ENCODE measurements at regions not wholly inside any gene's neighbourhood (a gene's known extent, or its start where the extent isn't known, plus 50 kb on each side); places are given as distances from the start of the nearest gene placed in this dataset.

DNA sequence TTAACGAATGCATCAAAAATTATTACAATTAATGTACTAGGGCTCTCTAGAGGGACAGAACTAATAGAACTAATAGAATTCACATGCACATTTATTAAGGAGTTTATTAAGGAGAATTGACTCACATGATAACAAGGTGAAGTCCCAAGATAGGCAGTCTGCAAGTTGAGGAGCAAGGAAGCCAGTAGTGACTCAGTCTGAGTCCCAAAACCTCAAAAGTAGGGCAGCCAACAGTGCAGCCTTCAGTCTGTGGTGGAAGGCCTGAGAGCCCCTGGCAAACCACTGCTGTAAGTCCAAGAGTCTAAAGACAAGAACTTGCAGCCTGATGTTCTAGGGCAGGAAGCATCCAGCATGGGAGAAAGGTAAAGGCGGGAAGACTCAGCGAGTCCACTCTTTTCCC, 633.8 kb downstream of the SEMA5A start:
- no peak for DNase-seq (ENCODE audit: low spot score)

DNA sequence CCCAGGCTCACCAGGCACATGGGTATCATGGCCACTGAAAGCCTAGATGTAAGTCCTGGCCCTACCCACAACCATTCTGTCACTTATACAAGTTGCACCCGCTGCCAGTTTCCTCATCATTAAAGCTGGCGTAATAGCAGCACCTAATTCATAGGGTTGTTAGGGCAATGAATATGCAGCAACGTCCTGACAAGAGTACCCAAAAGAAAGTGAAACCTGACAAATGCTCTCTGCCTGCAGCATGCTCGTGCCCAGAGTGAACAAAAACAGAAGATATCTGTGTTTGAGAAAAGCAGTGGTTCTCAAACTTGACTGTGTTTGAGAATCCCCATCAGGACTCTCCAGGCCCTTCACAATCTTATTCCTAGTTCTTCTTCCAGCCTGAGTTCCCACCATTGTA, 632.4 kb downstream of the SEMA5A start:
- no peak for DNase-seq (ENCODE audit: low spot score)

DNA sequence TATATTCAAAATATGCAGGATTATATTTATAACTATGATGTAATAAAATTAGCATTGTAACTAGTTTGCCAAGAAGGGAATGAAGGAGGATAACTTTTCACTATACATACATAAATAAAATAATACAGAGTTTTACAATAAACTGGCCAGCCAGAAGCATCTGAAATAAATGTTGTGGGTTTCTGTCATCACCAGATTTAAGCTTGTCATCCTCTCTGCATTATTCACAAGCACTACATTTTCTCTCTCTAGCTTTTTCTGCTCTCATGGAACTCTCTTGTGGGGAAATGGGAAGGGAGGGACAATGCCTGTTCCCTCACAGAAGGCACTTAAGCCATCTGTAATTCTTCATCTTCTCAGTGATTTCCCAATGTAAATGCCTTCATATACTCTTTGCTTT, 626.8 kb downstream of the SEMA5A start:
- DNase-seq (ENCODE audit: low spot score), result no peak

DNA sequence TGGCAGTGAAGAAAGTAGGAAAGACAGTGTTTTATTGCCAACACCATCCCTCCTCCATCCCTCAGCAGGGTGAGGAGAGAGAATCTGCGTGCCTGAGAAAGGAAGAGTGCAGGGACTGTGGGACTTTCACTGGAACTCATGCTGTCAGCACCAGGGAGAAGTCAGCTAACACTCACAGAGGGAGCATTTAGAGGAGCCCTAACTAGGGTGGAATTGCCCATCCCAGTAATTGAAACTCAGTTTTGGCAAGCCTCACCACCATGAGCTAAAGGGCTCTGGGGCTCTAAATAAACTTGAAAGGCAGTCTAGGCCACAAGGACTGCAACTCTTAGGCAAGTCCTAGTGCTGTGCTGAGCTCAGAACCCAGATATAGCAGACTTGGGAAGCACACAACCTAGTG, 622.3 kb downstream of the SEMA5A start:
- DNase-seq (ENCODE audit: low spot score), result no peak

DNA sequence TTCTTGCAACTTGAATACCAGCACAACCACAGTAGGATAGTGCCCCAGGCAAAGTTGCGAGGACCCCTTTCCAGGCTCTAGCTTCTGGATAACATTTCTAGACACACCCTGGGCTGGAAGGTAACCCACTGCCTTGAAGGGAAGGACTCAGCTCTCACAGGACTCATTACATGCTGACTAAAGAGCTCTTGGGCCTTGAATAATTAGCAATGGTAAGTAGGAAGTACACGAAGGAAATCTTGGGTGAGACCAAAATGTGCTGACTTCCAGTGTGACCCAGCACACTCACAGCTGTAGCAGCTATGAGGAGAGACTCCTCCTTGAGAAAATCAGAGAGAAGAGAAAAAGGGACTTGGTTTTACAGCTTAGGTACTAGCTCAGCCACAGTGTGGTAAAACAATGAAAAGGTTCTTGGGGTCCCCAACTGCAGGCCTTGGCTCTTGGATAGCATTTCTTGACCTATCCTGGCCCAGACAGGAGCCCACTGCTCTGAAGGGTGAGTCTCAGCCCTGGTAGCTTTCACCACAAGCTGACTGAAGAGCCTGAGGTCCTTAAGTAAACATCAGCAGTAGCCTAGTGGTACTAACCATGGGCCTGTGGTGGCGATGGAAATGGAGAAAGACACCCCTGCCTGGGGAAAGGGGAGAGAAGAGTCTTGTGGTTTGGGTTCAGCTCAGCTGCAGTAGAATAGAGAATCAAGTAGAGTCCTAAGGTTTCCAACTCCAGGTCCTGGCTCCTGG, 621.7 kb downstream of the SEMA5A start:
- DNase-seq (ENCODE audit: low spot score), result no peak

DNA sequence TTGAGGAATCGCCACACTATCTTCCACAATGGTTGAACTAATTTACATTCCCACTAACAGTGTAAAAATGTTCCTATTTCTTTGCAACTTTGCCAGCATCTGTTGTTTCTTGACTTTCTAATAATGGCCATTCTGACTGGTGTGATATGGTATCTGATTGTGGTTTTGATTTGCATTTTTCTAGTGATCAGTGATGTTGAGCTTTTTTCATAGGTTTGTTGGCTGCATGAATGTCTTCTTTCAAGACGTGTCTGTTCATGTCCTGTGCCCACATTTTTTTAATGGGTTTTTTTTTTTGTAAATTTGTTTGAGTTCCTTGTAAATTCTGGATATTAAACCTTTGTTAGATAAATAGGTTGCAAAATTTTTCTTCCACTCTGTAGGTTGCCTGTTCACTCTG, 615.9 kb downstream of the SEMA5A start:
- DNase-seq (ENCODE audit: low spot score), result no peak

DNA sequence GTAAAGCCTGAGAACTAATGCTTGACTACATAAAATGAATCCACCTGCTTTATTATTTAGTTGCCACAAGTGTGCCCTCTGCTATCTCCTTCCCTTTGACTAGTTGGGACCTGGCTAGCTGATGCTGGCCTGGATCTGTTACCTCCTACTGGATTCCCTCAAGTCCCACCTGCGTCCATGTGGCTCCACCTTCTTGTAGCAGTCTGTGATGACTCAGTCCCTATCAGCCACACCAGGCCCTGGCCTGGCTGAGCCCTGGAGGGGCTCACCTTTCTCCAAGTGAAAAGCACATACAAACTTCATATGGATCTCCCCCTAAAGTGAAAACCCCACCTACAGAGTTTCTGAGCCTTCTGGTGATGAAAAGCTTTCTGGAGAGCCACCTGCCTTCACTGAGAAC, 611.4 kb downstream of the SEMA5A start:
- DNase-seq (ENCODE audit: low spot score), result no peak

DNA sequence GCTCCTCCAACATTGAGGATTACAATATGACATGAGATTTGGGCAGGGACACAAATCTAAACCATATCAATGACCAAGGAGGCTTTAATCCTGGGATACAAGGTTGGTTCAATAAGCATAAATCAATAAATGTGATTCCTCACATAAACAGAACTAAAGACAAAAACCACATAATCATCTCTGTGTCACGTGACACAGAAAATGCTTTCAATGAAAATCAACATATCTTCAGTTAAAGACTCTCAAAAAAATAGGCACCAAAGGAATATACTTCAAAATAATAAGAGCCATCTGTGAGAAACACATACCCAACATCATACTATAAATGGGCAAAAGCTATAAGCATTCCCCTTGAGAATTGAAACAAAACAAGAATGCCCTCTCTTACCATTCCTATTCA, 604.9 kb downstream of the SEMA5A start:
- DNase-seq (ENCODE audit: low spot score), result no peak

DNA sequence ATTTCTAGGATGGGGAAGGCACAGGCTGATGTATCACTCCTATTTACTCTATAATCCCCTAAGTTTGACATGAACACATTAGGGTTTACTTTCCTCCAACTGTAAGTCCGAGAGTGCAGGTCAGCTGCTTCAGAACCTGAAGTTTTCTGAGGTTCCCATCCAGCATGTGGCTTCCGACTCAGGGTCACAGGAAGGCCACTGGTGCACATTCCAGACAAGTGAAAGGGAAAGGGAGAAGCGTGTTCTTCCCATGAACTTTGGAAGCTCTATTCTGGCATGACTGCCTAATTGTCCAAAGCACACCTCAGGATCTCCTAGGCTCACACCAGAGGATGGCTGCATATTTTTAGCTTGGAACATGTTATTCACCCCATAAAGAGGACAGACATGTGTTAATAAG, 602.6 kb downstream of the SEMA5A start:
- no peak for DNase-seq (ENCODE audit: low spot score)

DNA sequence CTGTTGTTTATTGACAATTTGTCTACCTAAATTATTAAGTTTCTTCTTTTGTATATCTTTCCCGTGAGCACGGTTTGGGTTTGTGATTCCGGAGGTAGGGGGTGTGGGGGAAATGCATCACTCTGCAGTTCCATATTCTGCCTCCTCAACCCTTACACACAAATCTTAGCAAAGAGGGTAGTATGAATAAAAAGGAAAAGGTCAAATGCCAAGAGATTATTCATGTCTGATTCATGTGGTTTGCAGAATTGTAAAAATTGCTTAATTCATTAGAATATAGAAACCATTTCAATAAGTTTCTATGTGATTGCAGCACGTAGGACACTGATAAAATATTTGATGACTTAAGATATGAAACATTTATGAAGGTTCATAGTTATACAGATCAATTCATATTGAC, 601.9 kb downstream of the SEMA5A start:
- no peak for DNase-seq (ENCODE audit: low spot score)

DNA sequence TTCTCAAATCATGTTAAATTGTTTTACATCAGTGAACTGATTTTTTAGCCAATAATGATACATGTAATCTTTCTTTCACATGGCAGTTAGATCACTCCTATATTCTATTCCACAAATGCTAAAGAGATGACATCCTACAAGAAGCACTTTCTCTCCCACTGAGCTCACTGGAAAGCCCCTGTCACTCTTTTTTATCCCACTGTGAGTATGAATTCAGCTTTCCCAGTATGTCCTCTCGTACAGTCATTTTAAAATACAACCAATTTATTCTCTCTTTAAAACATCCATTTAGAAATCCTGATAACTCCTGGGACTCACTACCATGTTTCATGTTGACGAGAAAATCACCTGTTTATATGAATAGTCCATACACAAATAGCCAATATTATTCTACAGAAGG, 599.9 kb downstream of the SEMA5A start:
- no peak for DNase-seq (ENCODE audit: low spot score)

DNA sequence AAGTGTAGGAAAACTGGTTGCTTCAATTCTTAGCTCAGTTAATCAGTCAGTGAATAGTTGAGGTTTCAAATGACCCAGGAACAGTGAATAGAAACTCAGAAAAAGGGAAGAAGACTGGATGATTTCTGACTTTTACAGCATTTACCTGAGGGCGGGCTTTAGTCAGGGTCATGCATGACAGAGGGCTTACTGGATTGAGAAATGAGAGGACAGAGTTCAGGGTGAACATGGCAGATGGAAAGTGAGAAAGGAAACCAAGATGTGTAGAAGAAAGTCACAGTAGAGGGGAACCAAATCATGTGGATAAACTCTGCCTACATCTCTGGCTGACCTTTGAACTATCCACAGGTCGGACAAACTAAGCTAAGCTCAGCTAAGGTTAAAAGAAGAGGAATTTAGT, 596.0 kb downstream of the SEMA5A start:
- no peak for DNase-seq (ENCODE audit: low spot score)

DNA sequence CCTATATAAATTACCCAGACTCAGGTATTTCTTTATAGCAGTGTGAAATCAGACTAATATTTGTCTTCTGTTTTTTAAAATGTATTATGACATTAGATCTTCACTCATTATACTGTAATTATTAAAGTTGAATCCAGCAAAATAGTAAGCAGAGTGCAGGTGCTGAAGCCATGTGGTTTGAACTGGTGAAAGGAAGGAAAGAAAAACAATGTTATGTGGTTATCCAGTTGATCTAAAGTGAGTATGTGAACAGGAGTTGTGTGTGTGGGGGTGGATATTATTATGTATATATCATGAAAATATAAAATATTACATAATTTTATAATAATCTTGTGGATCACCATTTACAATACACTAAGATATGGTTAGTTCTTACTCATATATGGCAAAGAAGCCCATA, 593.7 kb downstream of the SEMA5A start:
- DNase-seq (ENCODE audit: low spot score), result no peak

DNA sequence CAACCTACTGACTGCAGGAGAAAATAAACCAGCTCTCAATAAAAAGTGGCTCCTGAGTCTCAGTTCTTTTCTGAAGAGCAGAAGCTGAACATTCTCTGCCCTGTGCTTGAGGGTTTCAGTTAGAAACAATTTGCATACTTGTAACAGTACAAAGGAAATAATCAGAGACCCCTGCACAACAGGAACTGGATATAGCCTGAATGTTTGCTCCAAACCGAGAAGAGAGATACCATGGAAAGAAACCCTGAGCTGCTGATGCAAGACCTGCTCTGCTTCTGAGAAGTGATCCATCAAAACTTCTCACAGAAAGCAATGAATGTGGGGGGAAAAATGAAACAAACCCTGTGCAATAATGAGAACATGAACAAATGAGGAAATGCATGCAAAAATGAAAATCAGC, 592.9 kb downstream of the SEMA5A start:
- DNase-seq (ENCODE audit: low spot score), result no peak

DNA sequence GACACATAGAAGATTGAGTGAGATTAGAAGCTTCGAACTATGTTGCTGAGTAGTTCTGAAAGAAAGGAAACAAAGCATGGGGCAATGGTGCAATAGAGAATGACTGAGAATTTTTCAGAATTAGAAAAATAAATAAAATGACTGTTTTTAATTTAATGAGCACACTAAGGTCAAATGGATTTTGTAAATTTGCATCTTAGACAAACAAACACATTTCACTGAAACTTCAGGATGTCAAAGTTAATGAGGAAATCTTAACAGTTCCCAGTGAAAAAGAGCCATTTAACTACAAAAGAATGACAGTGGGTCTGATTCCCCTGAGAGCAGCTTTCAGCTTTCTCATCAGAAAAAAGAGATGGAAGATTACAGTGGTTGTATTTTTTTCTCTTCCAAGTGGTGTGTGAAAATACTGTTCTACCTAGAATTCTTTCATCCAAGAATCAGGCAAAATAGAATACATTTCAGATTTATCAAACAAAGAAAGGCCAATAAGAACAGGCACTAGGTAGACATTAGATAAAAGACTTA, 591.9 kb downstream of the SEMA5A start:
- DNase-seq (ENCODE audit: low spot score), result no peak

DNA sequence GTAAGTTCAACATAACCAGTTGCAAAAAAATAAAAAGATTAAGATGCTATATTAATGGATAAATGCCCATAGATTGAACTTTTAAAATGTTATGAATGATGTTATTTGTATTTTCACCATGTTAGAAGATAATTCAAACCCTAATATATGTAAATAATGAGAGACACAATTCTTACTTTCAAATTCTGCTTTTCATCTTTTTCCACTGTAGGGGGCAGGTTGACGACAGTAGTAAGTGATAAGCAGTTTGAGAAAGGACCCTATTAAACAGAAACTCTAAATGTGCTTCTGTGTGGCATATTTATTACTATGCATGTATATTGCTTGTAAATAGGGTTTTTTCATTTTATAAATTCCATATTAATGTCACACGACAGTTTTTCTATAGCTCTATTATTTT, 591.1 kb downstream of the SEMA5A start:
- no peak for DNase-seq (ENCODE audit: low spot score)

DNA sequence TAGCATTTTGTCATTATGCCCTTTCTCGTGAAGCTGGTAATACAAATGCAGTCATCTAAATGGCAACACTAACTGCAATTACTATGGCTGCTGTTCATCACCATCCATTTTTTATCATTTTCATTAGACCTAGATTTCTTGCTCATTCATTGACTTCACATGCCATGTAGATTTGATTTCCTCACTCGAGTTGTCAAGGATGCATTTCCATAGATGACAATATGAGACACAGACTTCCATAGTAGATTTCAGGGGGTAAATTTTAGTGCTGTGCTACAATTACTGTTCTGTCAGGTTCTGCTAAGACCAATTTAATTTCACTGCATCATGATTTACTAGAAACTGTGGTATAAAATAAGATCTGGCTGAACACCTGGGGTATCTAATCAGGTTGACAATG, 589.2 kb downstream of the SEMA5A start:
- DNase-seq (ENCODE audit: low spot score), result no peak

DNA sequence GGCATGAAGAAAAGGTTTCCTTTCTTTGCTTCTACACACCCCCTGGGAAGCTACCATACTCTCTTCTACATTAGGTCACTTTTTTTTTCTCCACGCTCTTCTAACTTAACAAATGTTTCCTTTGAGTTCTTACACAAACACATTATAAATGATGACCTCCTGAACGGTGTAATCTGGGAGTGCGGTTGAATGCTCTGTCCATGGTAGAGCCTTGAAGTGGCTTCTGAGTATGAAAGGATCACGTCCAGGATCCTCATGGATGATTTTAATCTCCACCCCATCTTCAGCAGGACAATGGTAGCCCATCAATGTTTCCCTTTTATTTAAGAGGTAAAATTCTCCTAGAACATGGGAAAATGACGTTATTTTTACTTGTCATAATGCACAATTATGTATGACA, 587.3 kb downstream of the SEMA5A start:
- no peak for DNase-seq (ENCODE audit: low spot score)

DNA sequence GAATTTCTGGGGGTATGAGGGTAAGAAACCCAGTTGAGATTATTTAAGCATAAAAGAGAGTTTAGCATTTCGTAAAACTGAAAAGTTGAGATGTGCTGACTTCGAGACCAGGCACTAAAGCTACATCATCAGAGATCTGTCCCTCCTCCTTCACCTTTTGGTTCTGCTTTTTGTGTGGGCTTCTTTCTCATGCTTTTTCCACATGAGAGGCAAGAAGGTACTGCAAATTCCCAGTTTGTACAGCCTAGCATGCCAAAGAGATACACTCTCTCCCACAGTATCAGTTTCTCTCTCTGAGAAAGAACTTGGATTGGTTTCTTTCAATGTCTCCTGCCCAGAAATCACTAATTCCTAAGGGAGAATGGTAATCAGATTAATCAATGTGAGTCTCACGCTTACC, 584.7 kb downstream of the SEMA5A start:
- no peak for DNase-seq (ENCODE audit: low spot score)

DNA sequence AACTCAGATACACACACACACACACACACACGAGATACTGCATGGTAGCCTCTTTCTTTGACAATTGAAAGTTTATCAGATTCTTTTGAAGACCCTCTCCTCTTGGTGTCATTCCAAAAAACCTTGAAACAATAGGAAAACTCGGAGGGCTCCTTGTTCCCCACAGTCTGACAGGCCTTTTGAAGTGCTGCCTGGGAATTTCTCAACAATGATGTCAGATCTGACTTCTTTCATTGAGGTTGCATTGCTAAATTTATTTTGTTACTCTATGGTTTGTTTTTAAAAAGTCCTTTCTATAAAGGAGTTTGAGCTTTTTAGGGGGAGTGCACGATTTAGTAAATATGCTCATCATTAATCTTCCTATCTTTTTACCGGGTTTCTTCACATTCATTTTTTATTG, 583.9 kb downstream of the SEMA5A start:
- DNase-seq (ENCODE audit: low spot score), result no peak

DNA sequence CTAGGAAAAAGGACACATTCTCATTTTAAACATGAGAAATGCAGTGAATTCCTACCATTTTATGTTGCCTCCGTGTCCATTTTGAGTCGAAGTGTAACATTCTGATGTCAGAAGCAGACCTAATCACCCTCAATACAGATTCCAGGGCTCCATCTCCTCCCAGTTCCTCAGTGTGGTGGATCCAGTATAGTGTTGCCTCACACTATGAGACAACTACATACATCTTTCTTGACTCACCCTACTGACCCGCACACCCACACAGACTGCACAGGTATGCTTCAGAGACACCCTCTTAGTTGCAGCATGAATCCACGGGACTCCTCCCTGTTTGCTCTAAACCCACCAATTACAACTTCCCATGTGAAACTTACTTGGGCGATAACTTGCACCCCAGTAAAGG, 564.9 kb downstream of the SEMA5A start:
- DNase-seq (ENCODE audit: low spot score), result no peak

DNA sequence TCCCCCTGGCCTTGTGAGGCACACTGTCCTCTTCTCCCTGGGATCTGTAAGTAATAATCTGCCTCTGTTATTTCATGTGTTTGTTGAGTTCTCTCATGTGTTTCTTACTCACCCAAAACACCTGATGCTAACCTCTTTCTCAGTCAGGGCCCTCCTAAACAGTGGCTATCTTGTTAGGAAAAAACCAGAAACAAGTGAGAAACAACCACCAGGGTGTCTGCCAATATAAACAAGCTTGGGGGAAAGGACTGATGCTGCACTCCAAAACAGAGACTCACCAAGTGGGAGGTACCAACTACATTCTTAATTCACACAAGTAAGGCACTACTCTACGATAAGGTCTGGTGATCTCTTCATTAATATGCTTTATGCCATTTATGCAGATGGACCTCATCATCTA, 564.4 kb downstream of the SEMA5A start:
- no peak for DNase-seq (ENCODE audit: low spot score)

DNA sequence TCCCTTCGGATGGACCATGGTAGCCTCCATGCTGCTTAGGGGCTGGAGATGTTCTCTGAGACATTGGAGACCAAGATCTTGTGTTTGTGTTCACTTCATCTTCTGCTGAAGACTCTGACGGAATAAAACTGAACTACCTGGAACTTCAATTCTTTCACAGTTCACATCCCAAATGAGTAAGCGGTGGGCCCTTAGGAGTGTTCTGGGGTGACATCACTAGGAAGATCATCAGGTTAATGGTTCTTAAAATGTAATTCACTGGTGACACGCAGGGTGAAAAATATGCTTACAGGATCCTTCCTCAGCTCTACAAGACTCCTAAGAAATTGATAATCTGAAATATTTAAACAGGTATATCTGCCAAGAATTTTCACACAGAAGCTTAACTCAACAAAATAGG, 561.5 kb downstream of the SEMA5A start:
- DNase-seq (ENCODE audit: low spot score), result no peak
